DLD1 (cell line): ENCODE measurements at regions not wholly inside any gene's neighbourhood (a gene's known extent, or its start where the extent isn't known, plus 50 kb on each side); places are given as distances from the start of the nearest gene placed in this dataset.

Experiments used
- in situ Hi-C: cut with HindIII; loops from 2 replicates; pipeline ENCODE4 v1.10.0; 2017; ENCODE audit warnings: low sequenced_read_pairs

- in situ Hi-C loops: no loop called here
Observed at GRCh38 chr10:44326474-44327030, 58.3 kb downstream of the CXCL12 start.

- in situ Hi-C loops: no loop called here
Observed at GRCh38 chr10:44325596-44326307, 59.1 kb downstream of the CXCL12 start.

GRCh38 chr10:44325157-44325556 lies 59.7 kb downstream of the CXCL12 start:
- in situ Hi-C loops: no loop called here

- in situ Hi-C loops: no loop called here
Observed at GRCh38 chr10:44323838-44324237, 61.1 kb downstream of the CXCL12 start.

- in situ Hi-C loops: no loop called here
Observed at GRCh38 chr10:44322137-44322536, 62.8 kb downstream of the CXCL12 start.

GRCh38 chr10:44320756-44321155 lies 64.1 kb downstream of the CXCL12 start:
- in situ Hi-C loops: no loop called here

GRCh38 chr10:44317856-44318255 lies 67.0 kb downstream of the CXCL12 start:
- in situ Hi-C loops: no loop called here

GRCh38 chr10:44316922-44317215 lies 68.0 kb downstream of the CXCL12 start:
- in situ Hi-C loops: no loop called here

GRCh38 chr10:44316187-44316921 lies 68.5 kb downstream of the CXCL12 start:
- in situ Hi-C loops: no loop called here

- in situ Hi-C loops: no loop called here
Observed at GRCh38 chr10:44314802-44315460, 70.0 kb downstream of the CXCL12 start.

- in situ Hi-C loops: no loop called here
Observed at GRCh38 chr10:44313761-44314165, 71.1 kb downstream of the CXCL12 start.

GRCh38 chr10:44312401-44312800 lies 72.5 kb downstream of the CXCL12 start:
- in situ Hi-C loops: no loop called here

- in situ Hi-C loops: no loop called here
Observed at GRCh38 chr10:44311563-44312051, 73.3 kb downstream of the CXCL12 start.

- in situ Hi-C loops: no loop called here
Observed at GRCh38 chr10:44310762-44311562, 73.9 kb downstream of the CXCL12 start.

- in situ Hi-C loops: no loop called here
Observed at GRCh38 chr10:44309939-44310761, 74.7 kb downstream of the CXCL12 start.

- in situ Hi-C loops: no loop called here
Observed at GRCh38 chr10:44309361-44309760, 75.5 kb downstream of the CXCL12 start.

GRCh38 chr10:44308935-44309334 lies 76.0 kb downstream of the CXCL12 start:
- in situ Hi-C loops: no loop called here

- in situ Hi-C loops: no loop called here
Observed at GRCh38 chr10:44307691-44308090, 77.2 kb downstream of the CXCL12 start.

GRCh38 chr10:44306762-44307161 lies 78.1 kb downstream of the CXCL12 start:
- in situ Hi-C loops: no loop called here

GRCh38 chr10:44306147-44306710 lies 78.7 kb downstream of the CXCL12 start:
- in situ Hi-C loops: no loop called here
